DND-41 (cell line): ENCODE measurements at regions not wholly inside any gene's neighbourhood (a gene's known extent, or its start where the extent isn't known, plus 50 kb on each side); places are given as distances from the start of the nearest gene placed in this dataset.

ENCODE experiments used
- ATAC-seq: fragments of 200-7000 bp; cut with Tn5 transposase; 3 replicates; pipeline ENCODE4 v1.9.1; 2021; ENCODE audit warnings: low read depth; ENCODE audit not compliant: insufficient read depth
- DNase-seq: peaks from one replicate; pipeline ENCODE4 v3.0.0-alpha.2; 2020
- H2AFZ ChIP-seq: 2 replicates; pipeline ENCODE4 v1.6.0; 2012; ENCODE audit warnings: low read depth, low read length
- H3K27ac ChIP-seq: 2 replicates; pipeline ENCODE4 v1.5.1; 2012; ENCODE audit warnings: low read length, inconsistent platforms
- H3K27me3 ChIP-seq: fragments of 200-600 bp; sonication (generic); 2 replicates; pipeline ENCODE4 v1.6.0; 2012; ENCODE audit warnings: low read length, mild to moderate bottlenecking, inconsistent platforms; ENCODE audit not compliant: insufficient read depth, poor library complexity
- H3K36me3 ChIP-seq: 2 replicates; pipeline ENCODE4 v1.5.1; 2012; ENCODE audit warnings: low read length, inconsistent platforms; ENCODE audit not compliant: insufficient read depth
- H3K4me1 ChIP-seq: 2 replicates; pipeline ENCODE4 v1.5.1; 2012; ENCODE audit warnings: mild to moderate bottlenecking, low read length; ENCODE audit not compliant: insufficient read depth
- H3K4me2 ChIP-seq: 2 replicates; pipeline ENCODE4 v1.6.0; 2012; ENCODE audit warnings: mild to moderate bottlenecking, moderate library complexity, low read length, inconsistent platforms; ENCODE audit not compliant: insufficient read depth
- H3K4me3 ChIP-seq, 2 experiments: fragments of 200-600 bp in 1 of 2; shearing (Covaris generic) in 1 of 2; 2 replicates each; pipeline ENCODE4 v1.5.1; 2012 to 2016; ENCODE audit warnings: inconsistent platforms in 2 of 2, low read length in 2 of 2, mild to moderate bottlenecking in 2 of 2, low read depth in 1 of 2, moderate library complexity in 1 of 2
- H3K79me2 ChIP-seq: 2 replicates; pipeline ENCODE4 v1.6.0; 2012; ENCODE audit warnings: low read length, inconsistent platforms; ENCODE audit not compliant: insufficient read depth
- H3K9ac ChIP-seq: 2 replicates; pipeline ENCODE4 v1.6.0; 2012; ENCODE audit warnings: low read depth, mild to moderate bottlenecking, inconsistent platforms, low read length, moderate library complexity
- H3K9me3 ChIP-seq: 2 replicates; pipeline ENCODE4 v1.5.1; 2012; ENCODE audit warnings: low read length, moderate library complexity, mild to moderate bottlenecking, inconsistent platforms; ENCODE audit not compliant: insufficient read depth, severe bottlenecking
- H4K20me1 ChIP-seq: 2 replicates; pipeline ENCODE4 v1.6.0; 2012; ENCODE audit warnings: low read length; ENCODE audit not compliant: insufficient read depth
- CTCF ChIP-seq: IDR thresholded peaks from 2 replicates; pipeline ENCODE4 v1.5.1; 2012; ENCODE audit warnings: borderline replicate concordance, low read length, moderate library complexity, mild to moderate bottlenecking; ENCODE audit not compliant: poor library complexity, severe bottlenecking; ENCODE audit errors: extremely low read depth
- EZH2 ChIP-seq: IDR thresholded peaks from 3 replicates; pipeline ENCODE4 v1.6.1; 2012; ENCODE audit warnings: borderline replicate concordance, low read depth, mild to moderate bottlenecking, moderate library complexity, low read length, inconsistent platforms; ENCODE audit not compliant: severe bottlenecking

- Histone ChIP-seq H2AFZ (no peak overlapping the region), H3K79me2 (no peaks in the 10 kb centered on the region), H3K9ac (no peak overlapping the region), H3K36me3 (no peaks in the 10 kb centered on the region), H3K27ac (no peak overlapping the region), H3K9me3 (no peaks in the 10 kb centered on the region), H4K20me1 (no peaks in the 10 kb centered on the region), H3K4me3 (no peak overlapping the region), H3K4me2 (no peak overlapping the region), H3K4me1 (no peaks in the 10 kb centered on the region), H3K27me3 (no peaks in the 10 kb centered on the region)
- ATAC-seq (0 out of 3 replicates have a peak, but pooled peaks have one; percentile 40), DNase-seq (no peak)
- TF ChIP-seq CTCF (no peak), EZH2 (no peak)
These were observed 515.9 kb upstream of the NDST4 start for GRCh38 chr4:115629270-115629669.

- DNase-seq (no peak), ATAC-seq (no peak)
- H2AFZ ChIP-seq: no peak overlapping the region
- H3K9me3 ChIP-seq: no peaks in the 10 kb centered on the region
- H3K36me3 ChIP-seq: no peaks in the 10 kb centered on the region
- no peaks in the 10 kb centered on the region for H3K4me1 ChIP-seq
- H3K9ac ChIP-seq: no peak overlapping the region
- H3K79me2 ChIP-seq: no peaks in the 10 kb centered on the region
- H3K4me2 ChIP-seq: no peak overlapping the region
- H4K20me1 ChIP-seq: no peaks in the 10 kb centered on the region
- no peaks in the 10 kb centered on the region for H3K27me3 ChIP-seq
- no peak overlapping the region for H3K27ac ChIP-seq
- no peak overlapping the region for H3K4me3 ChIP-seq
- TF ChIP-seq EZH2 (no peak), CTCF (no peak)
These were observed 496.2 kb upstream of the NDST4 start for GRCh38 chr4:115609631-115610030.

GRCh38 chr4:115607311-115607710, 493.9 kb upstream of the NDST4 start:
- no peak overlapping the region for H2AFZ ChIP-seq
- no peak overlapping the region for H3K27ac ChIP-seq
- TF ChIP-seq CTCF (no peak), EZH2 (no peak)
- no peak overlapping the region for H3K9ac ChIP-seq
- no peaks in the 10 kb centered on the region for H3K79me2 ChIP-seq
- H3K9me3 ChIP-seq: no peaks in the 10 kb centered on the region
- no peaks in the 10 kb centered on the region for H4K20me1 ChIP-seq
- no peak overlapping the region for H3K4me2 ChIP-seq
- H3K4me3 ChIP-seq: no peak overlapping the region
- H3K4me1 ChIP-seq: no peaks in the 10 kb centered on the region
- no peaks in the 10 kb centered on the region for H3K27me3 ChIP-seq
- no peaks in the 10 kb centered on the region for H3K36me3 ChIP-seq
- no peak for DNase-seq
- ATAC-seq: no peak

- no peaks in the 10 kb centered on the region for H3K27me3 ChIP-seq
- no peak for TF ChIP-seq EZH2
- ATAC-seq (no peak), DNase-seq (no peak)
- H3K27ac ChIP-seq: no peak overlapping the region
- H4K20me1 ChIP-seq: no peaks in the 10 kb centered on the region
- no peaks in the 10 kb centered on the region for H3K9me3 ChIP-seq
- no peaks in the 10 kb centered on the region for H3K36me3 ChIP-seq
- no peak overlapping the region for H3K4me2 ChIP-seq
- H3K4me3 ChIP-seq: no peak overlapping the region
- H3K79me2 ChIP-seq: no peaks in the 10 kb centered on the region
- H2AFZ ChIP-seq: no peak overlapping the region
- no peak overlapping the region for H3K9ac ChIP-seq
- no peaks in the 10 kb centered on the region for H3K4me1 ChIP-seq
These were observed 483.0 kb upstream of the NDST4 start for GRCh38 chr4:115596265-115597001.
